HepG2 (cell line): ENCODE measurements at regions not wholly inside any gene's neighbourhood (a gene's known extent, or its start where the extent isn't known, plus 50 kb on each side); places are given as distances from the start of the nearest gene placed in this dataset.

Source experiments
- ATAC-seq: fragments of 200-7000 bp; cut with Tn5 transposase; 3 replicates; pipeline ENCODE4 v1.9.1; 2020; ENCODE audit warnings: mild to moderate bottlenecking, moderate library complexity
- BruUV-seq: library from RNA; stranded (reverse); fragments of 400-500 nt; replicated peaks from 2 replicates; lab custom pipeline; 2021; lab: Mats Ljungman, UMichigan
- CTCF ChIA-PET: fragments of 300-600 bp; formaldehyde crosslinking; extraction: SDS; loops from one replicate; lab custom pipeline; 2021; ENCODE audit warnings: low total read pairs, inconsistent platforms, low intra/inter-chr PET ratio; lab: Yijun Ruan, JAX
- POLR2A ChIA-PET: fragments of 350-600 bp; sonication (Branson Sonifier 250); formaldehyde crosslinking; loops from one replicate; lab custom pipeline; 2020; ENCODE audit warnings: antibody characterized with exemption, inconsistent platforms; lab: Yijun Ruan, JAX
- DNase-seq: peaks from one replicate; pipeline ENCODE4 v3.0.0-alpha.2; 2015; ENCODE audit warnings: low spot score
- FAIRE-seq: peaks from 3 replicates; lab custom pipeline; 2011; peaks lifted over from hg19 to GRCh38; lab: Jason Lieb, UNC
- H2AFZ ChIP-seq: one replicate; pipeline ENCODE4 v1.6.1; 2011; ENCODE audit warnings: low read length, inconsistent platforms
- H3K27ac ChIP-seq: fragments of 300-600 bp; 3 replicates; pipeline ENCODE4 v1.8.0; 2011; ENCODE audit warnings: mixed run types, mild to moderate bottlenecking, mixed read lengths, low read length, inconsistent platforms; ENCODE audit not compliant: insufficient read depth; ENCODE audit errors: extremely low read length
- H3K27me3 ChIP-seq, 2 experiments: fragments of 200-600 bp in 1 of 2; 2 replicates in 1 of 2; 3 replicates in 1 of 2; pipeline versions ENCODE4 v1.6.0 to v1.8.0; 2011; ENCODE audit warnings: low read length in 2 of 2, mild to moderate bottlenecking in 2 of 2, moderate library complexity in 2 of 2, inconsistent platforms in 1 of 2; ENCODE audit not compliant: insufficient read depth in 2 of 2, control insufficient read depth in 1 of 2
- H3K36me3 ChIP-seq, 2 experiments: fragments of 200-600 bp in 1 of 2; replicated peaks in 1 of 2; 2 replicates in 1 of 2; 3 replicates in 1 of 2; pipeline versions ENCODE4 v1.5.1 to v1.8.0; 2011; ENCODE audit warnings: low read length in 2 of 2, inconsistent platforms in 1 of 2; ENCODE audit not compliant: insufficient read depth in 2 of 2, control insufficient read depth in 1 of 2
- H3K4me1 ChIP-seq: 2 replicates; pipeline ENCODE4 v1.5.1; 2012; ENCODE audit warnings: low read length, inconsistent platforms; ENCODE audit not compliant: insufficient read depth
- H3K4me2 ChIP-seq: 2 replicates; pipeline ENCODE4 v1.6.0; 2011; ENCODE audit warnings: low read depth, low read length, inconsistent platforms
- H3K4me3 ChIP-seq, 3 experiments: fragments of 200-600 bp in 1 of 3; sonication (generic), shearing (Covaris generic) in 1 of 3; replicated peaks in 1 of 3; 2 replicates each; pipeline ENCODE4 v1.5.1; 2011 to 2016; ENCODE audit warnings: low read length in 3 of 3, inconsistent platforms in 2 of 3, low read depth in 2 of 3, mild to moderate bottlenecking in 2 of 3, control low read depth in 1 of 3, mixed read lengths in 1 of 3; ENCODE audit not compliant: insufficient read depth in 1 of 3
- H3K79me2 ChIP-seq: one replicate; pipeline ENCODE4 v1.6.1; 2011; ENCODE audit warnings: low read length, inconsistent platforms; ENCODE audit not compliant: insufficient read depth
- H3K9ac ChIP-seq: 2 replicates; pipeline ENCODE4 v1.6.0; 2011; ENCODE audit warnings: mild to moderate bottlenecking, low read depth, low read length, inconsistent platforms; ENCODE audit not compliant: insufficient read depth
- H3K9me3 ChIP-seq: 2 replicates; pipeline ENCODE4 v1.5.1; 2012; ENCODE audit warnings: mild to moderate bottlenecking, low read length
- H4K20me1 ChIP-seq: 2 replicates; pipeline ENCODE4 v1.6.0; 2011; ENCODE audit warnings: inconsistent platforms, mild to moderate bottlenecking, low read length, moderate library complexity; ENCODE audit not compliant: insufficient read depth
- ATF3 ChIP-seq: sonication (generic); formaldehyde crosslinking; IDR thresholded peaks from 2 replicates; pipeline ENCODE4 v1.4.0; 2020; ENCODE audit warnings: missing genetic modification reagents
- CAMTA2 ChIP-seq: sonication (generic); formaldehyde crosslinking; IDR thresholded peaks from 2 replicates; pipeline ENCODE4 v1.4.0; 2020; ENCODE audit warnings: mild to moderate bottlenecking, missing genetic modification reagents, borderline replicate concordance
- ETV6 ChIP-seq: sonication (generic); formaldehyde crosslinking; conservative IDR thresholded peaks from 2 replicates; pipeline ENCODE4 v1.4.0; 2020; ENCODE audit warnings: missing genetic modification reagents
- FOSL1 ChIP-seq: sonication (generic); formaldehyde crosslinking; IDR thresholded peaks from 2 replicates; pipeline ENCODE4 v1.9.0; 2021; ENCODE audit warnings: missing genetic modification reagents, borderline replicate concordance
- HNF4A ChIP-seq: sonication (generic); formaldehyde crosslinking; IDR thresholded peaks from 2 replicates; pipeline ENCODE4 v1.4.0; 2020; ENCODE audit warnings: missing genetic modification reagents
- KAT2B ChIP-seq: fragments of 150-350 bp; IDR thresholded peaks from 2 replicates; pipeline ENCODE4 v1.6.1; 2014; ENCODE audit warnings: low read depth, low read length, borderline replicate concordance
- KMT2B ChIP-seq: IDR thresholded peaks from 2 replicates; pipeline ENCODE4 v1.6.1; 2016; ENCODE audit warnings: missing genetic modification reagents, missing compliant biosample characterization
- MTA1 ChIP-seq: sonication (generic); formaldehyde crosslinking; IDR thresholded peaks from 2 replicates; pipeline ENCODE4 v1.4.0; 2020; ENCODE audit warnings: missing genetic modification reagents, mild to moderate bottlenecking, borderline replicate concordance
- PHF20 ChIP-seq: sonication (generic); formaldehyde crosslinking; IDR thresholded peaks from 2 replicates; pipeline ENCODE4 v1.5.0; 2020; ENCODE audit warnings: mild to moderate bottlenecking, missing genetic modification reagents
- SOX5 ChIP-seq: IDR thresholded peaks from 2 replicates; pipeline ENCODE4 v1.6.1; 2016; ENCODE audit warnings: borderline replicate concordance
- TERF1 ChIP-seq: sonication (generic); formaldehyde crosslinking; IDR thresholded peaks from 2 replicates; pipeline ENCODE4 v1.8.0; 2022; ENCODE audit warnings: mild to moderate bottlenecking, missing genetic modification reagents, moderate library complexity
- THAP7 ChIP-seq: sonication (generic); formaldehyde crosslinking; IDR thresholded peaks from 2 replicates; pipeline ENCODE4 v1.8.1; 2023; ENCODE audit warnings: mild to moderate bottlenecking, missing genetic modification reagents
- ZNF775 ChIP-seq: sonication (generic); formaldehyde crosslinking; IDR thresholded peaks from 2 replicates; pipeline ENCODE4 v1.4.0; 2020; ENCODE audit warnings: missing genetic modification reagents, mild to moderate bottlenecking, moderate library complexity, borderline replicate concordance
- WGBS: methylation state at CpG from one replicate; pipeline ENCODE4 v1.1.6; 2017; ENCODE audit warnings: low lambda C conversion rate; 5-methylcytosine and 5-hydroxymethylcytosine counted together
- in situ Hi-C: cut with HindIII; loops from 2 replicates; pipeline ENCODE4 v1.10.0; 2017; ENCODE audit warnings: low pct_unique_long_range_greater_than_20kb; ENCODE audit not compliant: extremely low pct_ligation_motif_present
- intact Hi-C: fragments of 100-400 bp; cut with micrococcal nuclease; formaldehyde crosslinking; loops from one replicate; pipeline ENCODE4 v1.10.0; 2022; ENCODE audit not compliant: unreplicated experiment

- no peaks in the 10 kb centered on the region for H3K36me3 ChIP-seq
- DNase-seq (no peak), FAIRE-seq (no peak), ATAC-seq (no peak; the same call in 2 of the 3 replicates)
- CTCF ChIA-PET = no interaction called here
- BruUV-seq = no TSS peak
- POLR2A ChIA-PET = no interaction called here
- no peak overlapping the region for H3K27ac ChIP-seq
- H4K20me1 ChIP-seq = no peaks in the 10 kb centered on the region
- H3K4me3 ChIP-seq = no peak overlapping the region
- no peaks in the 10 kb centered on the region; a peak in 1 of 5 replicates for H3K27me3 ChIP-seq
- in situ Hi-C loops = no loop called here
- no peak overlapping the region for H3K4me2 ChIP-seq
- no peak overlapping the region for H2AFZ ChIP-seq
- H3K9me3 ChIP-seq = no peaks in the 10 kb centered on the region
- 8% methylated on average over 1 of the region's 1 CpG for WGBS
- H3K79me2 ChIP-seq = no peaks in the 10 kb centered on the region
- H3K4me1 ChIP-seq = no peaks in the 10 kb centered on the region
- TF ChIP-seq ZNF775 (CRISPR knock-in tag) (no peak), SOX5 (no peak), KAT2B (no peak), ETV6 (CRISPR knock-in tag) (no peak)
- TF ChIP-seq, all 625 proteins: peak for 0
- H3K9ac ChIP-seq = no peak overlapping the region
- intact Hi-C loops = no loop called here
Measured at GRCh38 chr4:100690812-100691211, 173.0 kb upstream of the EMCN start.

GRCh38 chr4:100688368-100688767 lies 170.5 kb upstream of the EMCN start:
- CTCF ChIA-PET = no interaction called here
- POLR2A ChIA-PET = no interaction called here
- TF ChIP-seq MTA1 = no peak
- TF ChIP-seq THAP7 (CRISPR knock-in tag) = no peak
- no peak for TF ChIP-seq ATF3 (CRISPR knock-in tag)
- TF ChIP-seq FOSL1 (CRISPR knock-in tag) = no peak
- no peak for TF ChIP-seq HNF4A (CRISPR knock-in tag)
- no peak for TF ChIP-seq PHF20
- TF ChIP-seq KMT2B (CRISPR knock-in tag) = no peak
- no peak for TF ChIP-seq CAMTA2
- TF ChIP-seq TERF1 = no peak
- DNase-seq (no peak), FAIRE-seq (no peak), ATAC-seq (no peak)
- Histone ChIP-seq H3K27ac (no peak overlapping the region), H3K27me3 (no peaks in the 10 kb centered on the region; a peak in 1 of 5 replicates), H3K4me1 (no peaks in the 10 kb centered on the region), H4K20me1 (no peaks in the 10 kb centered on the region), H3K36me3 (no peaks in the 10 kb centered on the region), H3K4me3 (no peak overlapping the region), H3K4me2 (no peak overlapping the region), H2AFZ (no peak overlapping the region), H3K79me2 (no peaks in the 10 kb centered on the region), H3K9me3 (no peaks in the 10 kb centered on the region), H3K9ac (no peak overlapping the region)
- 0% methylated on average over 2 of the region's 2 CpGs for WGBS
- in situ Hi-C loops = no loop called here
- no TSS peak for BruUV-seq
- intact Hi-C loops = no loop called here
